HG03521 (cell line): ENCODE measurements at regions not wholly inside any gene's neighbourhood (a gene's known extent, or its start where the extent isn't known, plus 50 kb on each side); places are given as distances from the start of the nearest gene placed in this dataset.

Experiments
- ATAC-seq: cut with Tn5 transposase; IDR thresholded peaks from one replicate; pipeline ENCODE4 v1.9.1; 2021; ENCODE audit warnings: mild to moderate bottlenecking, moderate library complexity; ENCODE audit not compliant: unreplicated experiment

DNA sequence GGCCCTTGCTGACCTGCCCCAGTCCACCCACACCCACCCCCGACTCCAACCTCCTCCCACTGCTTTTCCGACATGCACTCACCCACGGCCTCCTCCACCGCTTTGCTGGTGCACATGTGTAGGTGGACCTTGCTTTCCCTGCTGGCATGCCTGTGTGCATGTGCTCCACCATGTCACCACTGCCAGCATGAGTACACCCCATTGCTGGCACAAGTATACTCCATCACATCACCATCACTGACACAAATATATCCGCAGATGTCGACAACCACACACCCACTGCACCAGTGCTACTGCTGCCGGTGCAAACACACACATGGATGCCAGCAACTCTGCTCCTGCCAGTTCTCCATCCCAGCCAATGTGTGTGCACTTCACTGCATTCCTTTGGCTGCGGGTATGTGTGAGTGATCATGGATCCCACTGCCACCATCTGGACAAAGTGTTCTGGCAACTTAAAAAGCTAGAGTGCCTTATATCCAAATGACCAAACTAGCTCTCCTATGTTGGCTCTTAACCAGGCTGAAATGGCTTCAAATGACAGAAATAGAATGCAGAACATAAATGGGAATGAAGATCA, 1072.3 kb downstream of the RAPGEF2 start:
- ATAC-seq = no peak

DNA sequence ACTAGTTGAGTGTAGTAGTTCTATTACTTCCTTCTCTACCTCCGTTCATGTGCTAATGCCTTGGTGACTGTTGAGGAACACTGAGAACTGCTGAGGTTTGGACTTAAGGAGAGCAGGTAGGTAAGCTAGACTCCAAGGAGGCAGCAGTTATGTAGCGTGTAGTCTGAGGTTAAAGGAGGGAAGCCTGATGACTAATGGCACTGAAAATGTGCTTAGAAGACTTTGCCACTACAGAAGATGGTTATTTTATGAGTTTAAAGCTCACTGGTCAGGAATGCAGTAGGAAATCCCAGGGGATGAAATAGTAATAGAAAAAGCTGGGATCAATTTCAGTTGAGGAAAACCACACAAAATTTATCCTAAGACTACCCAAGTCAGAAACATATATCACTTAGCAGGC, 1077.3 kb downstream of the RAPGEF2 start:
- no peak for ATAC-seq

DNA sequence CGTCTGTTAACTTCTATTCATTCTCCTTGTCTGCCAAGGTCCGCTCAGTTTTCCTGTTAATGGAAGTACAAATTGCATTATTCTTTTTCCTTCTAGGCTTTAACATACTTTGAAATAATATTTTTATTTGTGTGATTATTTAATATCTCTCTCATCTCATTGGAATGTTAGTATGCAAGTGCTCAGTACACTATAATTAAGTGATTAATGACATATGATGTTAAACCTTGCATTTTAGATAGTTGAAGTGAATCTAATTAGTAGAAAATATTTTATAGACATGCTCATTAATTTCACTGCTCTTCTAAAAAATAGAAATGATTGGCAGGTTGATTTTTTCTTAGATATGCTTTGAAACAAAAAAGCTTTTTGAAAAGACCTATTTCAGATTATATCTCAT, 1079.8 kb downstream of the RAPGEF2 start:
- no peak for ATAC-seq

DNA sequence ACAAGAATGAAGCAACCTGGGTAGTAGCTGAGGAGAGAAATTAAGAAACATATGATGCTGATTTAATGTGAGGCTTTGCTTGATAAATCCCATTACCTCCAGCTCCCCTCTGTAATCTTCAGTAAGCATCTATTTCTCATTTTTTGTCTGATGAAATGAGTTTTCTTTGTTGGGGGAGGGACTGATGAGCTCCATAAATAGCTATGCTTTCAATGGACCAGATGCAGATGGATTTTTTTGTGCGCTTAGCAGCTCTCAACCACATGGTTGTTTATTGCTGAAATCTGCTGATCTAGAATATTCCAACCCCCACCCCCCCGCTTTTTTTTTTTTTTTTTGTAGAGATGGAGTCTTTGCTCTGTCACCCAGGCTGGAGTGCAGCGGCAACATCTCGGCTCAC, 1082.0 kb downstream of the RAPGEF2 start:
- ATAC-seq = no peak

DNA sequence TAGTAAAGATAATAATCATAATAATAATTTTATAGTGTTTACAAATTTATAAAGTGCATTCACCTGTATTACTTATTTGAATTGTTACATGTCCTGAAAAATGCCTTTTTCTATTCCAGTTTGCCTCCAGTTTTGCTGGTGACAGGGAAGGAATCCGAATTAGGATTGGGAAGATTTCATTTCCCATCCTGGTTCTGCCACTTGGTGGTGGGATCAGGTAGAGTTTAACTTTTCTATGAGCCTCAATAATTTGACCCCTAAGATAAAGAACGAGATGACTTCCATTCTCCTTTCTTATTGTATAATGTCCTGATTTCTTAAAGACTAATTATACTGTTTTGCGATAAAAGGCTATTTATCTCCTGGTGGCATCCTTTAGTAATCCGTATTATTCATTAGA, 1090.9 kb downstream of the RAPGEF2 start:
- no peak for ATAC-seq

DNA sequence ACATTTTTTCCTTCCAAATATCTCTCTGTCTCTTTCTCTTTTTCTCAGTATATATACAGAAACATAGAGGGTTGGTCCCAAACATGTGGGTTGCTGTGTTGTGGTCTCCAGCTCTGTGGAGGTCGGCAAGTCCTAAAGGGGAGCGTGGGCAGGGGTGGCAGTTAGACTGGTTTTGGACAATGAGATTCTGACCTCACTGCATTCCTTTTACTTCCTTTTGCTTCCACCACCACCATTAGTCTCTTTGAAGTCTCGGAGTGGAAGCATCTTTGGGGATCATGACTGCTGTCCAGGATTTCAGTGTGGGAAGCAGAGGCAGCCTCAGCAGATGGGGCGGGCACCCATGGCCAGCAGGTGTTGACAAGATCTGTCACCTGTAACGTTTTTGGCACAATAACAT, 1091.8 kb downstream of the RAPGEF2 start:
- no peak for ATAC-seq

DNA sequence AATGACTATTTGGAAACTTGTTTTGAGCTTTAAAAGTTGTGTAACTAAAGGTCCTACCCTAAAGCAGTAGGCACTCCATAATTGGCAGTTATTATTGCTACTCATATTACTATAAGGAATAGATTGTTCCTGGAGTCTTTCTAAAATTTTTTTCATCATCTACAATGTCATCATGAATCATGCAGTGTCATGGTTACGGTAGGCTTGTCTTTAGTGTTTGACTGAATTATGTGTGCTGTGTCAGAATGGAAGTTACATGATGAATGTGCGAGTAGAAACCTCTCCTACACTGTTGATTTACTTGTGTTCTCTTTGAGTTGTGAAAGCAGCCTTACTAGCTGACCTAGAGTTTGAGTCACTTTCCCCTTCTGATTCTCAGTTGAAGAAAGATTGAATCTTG, 1099.9 kb downstream of the RAPGEF2 start:
- ATAC-seq = no peak

DNA sequence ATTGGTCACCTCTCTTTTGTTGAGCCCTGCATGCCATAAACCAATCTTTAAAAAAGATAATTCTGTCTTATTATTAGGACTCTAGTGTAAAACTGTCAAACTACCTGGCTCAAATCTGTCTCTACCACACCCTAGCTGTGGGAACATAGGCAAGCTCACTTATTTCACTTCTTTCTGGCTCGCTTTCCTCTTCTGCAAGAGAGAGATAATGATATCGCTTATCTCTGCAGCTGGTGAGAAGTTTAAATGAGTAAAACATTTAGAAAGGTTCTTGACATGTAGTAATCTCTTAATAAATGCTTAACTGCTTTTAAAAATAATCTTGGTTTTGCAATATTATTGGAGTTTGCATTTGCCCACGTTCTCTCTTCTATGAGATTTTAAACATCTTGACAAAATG, 1109.2 kb downstream of the RAPGEF2 start:
- ATAC-seq = no peak

DNA sequence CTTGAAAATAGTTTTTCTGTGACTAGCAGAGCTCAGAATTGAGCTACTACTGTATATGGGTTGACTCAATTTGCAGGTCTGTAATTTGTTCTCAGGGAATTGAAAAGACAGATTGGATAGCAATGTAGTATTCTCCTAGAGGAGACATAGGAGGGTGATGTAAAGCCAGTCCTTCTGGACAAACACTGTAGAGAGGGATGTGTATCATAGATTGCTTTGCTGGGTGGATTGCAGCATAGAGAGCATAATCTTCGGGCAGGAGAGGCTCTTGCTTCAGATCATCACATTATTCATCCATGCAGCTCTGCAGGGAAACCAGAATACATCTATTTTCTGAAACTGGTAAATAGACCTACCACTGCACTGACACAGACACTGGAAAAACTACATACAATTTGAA, 1110.5 kb downstream of the RAPGEF2 start:
- no peak for ATAC-seq

DNA sequence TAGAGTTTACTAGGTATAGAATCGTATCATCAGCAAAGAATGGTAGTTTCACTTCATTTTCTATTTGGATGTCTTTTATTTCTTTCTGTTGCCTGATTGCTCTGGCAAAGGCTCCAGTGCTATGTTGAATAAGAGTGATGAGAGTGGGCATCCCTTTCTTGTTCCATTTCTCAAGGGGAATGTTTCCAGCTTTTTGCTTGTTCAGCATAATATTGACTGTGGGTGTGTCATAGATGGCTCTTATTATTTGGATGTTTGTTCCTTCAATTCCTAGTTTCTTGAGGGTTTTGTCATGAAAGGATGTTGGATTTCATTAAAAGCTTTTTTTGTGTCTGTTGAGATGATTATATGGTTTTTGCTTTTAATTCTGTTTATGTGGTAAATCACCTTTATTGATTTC, 1114.5 kb downstream of the RAPGEF2 start:
- ATAC-seq = no peak

DNA sequence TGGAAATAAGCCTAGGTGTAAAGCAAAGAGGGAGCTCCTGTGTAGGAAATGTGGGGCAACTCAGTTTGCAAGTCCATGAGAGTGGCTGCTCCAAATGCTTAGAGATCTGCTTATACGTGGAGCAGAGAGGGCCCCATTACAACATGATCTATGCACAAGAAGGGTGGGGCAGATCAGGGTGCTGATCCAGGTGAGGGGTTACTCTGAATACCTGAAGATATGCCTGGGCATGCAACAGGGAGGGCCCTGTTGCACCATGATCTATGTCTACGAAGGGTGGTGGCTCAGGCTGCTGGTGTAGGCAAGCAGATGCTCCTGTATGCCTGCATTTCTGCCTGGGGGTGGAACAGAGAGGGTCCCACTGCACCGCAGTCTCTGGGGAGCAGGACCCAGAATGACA, 1121.2 kb downstream of the RAPGEF2 start:
- no peak for ATAC-seq

DNA sequence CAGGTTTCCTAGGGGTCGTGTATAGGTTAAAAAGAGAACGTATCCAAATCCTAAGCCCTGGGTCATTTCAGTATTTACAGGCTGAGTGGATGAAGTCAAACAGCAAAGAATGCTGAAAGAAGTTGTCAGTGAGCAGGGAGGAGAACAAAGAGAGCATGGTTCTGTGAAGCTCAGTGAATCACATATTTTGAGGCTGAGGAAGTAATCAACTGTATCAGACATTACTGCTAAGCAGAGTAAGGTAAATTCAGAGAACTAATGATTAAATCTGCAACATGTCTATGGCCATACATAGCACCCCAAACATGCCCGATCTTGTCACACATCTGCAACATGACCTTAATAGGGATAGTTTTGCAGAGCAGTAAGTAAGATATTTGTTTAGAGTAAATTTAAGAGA, 1130.3 kb downstream of the RAPGEF2 start:
- no peak for ATAC-seq

DNA sequence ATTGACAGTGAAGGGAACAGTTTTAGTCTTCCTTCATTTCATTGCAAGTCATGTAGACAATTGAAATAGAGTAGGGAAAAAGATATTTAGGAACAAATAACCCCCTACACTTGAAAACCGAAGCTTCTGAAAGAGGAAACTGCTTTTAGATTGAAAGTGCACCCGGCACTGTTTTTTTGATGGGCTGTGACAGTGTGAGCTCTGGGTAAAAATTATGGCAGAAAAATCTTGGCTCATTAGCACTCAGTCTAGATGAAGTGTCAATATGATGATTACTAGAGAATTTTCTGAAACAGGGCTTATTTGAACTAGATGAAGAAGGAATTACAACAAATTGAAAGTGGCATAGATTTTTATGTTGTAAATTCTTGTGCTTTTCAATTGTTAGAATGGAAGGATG, 1132.4 kb downstream of the RAPGEF2 start:
- no peak for ATAC-seq

DNA sequence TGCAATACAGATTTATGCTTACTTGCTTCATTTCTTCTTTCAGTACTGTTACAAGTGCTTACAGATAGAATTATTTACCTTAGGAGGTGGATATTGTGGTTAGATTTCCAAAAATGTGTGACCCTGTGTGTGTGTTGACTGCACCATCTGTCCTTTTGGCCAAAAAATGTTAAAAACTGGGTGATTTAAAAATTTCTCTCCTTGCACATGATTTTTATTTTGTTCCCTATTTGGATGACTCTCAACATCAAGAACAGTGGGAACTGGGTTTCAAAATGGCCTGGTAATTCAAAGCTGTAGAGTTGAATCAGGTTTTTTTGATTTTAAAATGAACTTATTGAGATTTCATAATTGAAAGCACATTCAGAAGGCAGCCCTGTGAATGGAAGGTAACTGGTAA, 1132.9 kb downstream of the RAPGEF2 start:
- no peak for ATAC-seq

DNA sequence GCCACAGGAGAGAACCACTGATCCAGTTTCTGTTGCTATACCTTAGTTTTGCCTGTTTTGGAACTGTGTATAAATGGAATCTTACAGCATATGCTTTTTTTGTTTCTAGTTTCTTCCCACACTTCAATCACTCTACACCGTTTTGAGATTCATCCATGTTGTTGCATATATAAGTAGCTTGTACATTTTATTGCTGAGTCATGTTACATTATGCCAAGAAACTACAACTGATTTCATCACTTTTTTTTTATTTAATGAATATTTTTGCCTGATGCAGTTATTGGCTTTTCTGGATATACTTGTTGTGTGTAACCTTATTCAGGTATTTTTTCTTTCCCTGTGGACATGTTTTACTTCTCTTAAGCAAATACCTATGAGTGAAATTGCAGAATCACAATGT, 1135.9 kb downstream of the RAPGEF2 start:
- ATAC-seq = no peak

DNA sequence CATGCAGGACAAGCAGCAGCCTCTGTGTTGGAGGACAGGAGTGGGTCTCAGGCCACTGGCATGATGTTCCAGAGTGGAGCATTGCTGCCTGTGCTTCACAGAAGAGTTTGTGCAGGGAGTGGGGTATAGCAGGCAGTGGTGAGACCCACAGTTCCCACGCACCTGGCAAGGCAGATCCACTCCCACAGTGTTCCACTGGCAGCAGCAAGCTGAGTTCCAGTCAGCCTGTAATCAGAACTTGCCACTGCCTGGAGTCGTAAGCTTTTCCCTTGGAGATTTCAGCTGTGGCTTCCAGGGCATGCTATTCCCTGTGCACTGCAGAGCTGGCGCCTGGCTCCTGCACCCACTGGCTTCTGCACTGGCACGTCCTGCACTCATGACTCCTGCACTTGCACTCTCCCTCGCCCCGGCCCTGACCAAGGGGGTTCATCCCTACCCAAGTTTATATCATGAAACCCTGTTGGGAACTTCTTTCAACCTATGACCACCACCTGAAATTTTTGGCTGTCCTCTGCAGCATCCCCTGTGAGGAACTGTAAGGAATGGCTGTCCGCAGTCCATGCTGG, 1144.3 kb downstream of the RAPGEF2 start:
- no peak for ATAC-seq

DNA sequence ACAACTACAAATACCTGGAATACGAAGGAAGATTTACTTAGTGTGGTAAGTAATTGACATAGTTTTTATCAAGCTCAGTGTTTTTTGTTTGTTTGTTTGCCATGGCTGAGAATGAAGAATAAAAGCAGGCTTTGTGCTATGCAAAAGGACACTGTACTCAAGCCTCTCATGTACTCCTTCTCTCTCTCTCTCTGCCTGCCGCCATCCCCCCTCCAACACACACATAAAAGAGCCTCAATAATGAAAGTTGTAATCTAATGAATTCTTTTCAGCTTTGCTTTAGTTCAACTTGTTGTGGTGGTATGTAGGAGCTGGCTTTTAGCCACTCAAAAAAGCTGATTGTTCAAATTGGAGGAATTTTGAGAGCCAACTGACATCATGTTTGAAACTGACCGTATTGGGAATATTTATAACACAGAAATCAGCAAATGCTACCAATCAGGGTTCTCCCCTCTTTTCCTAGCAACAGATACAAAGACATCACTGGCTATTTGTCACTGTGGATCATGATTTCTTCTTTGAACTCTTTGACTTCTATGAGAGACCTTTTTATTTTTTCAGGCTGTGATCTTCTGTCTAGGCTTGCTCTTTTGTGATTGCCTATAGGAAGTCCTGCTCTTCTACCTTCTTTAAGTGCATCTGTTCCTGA, 1148.8 kb downstream of the RAPGEF2 start:
- ATAC-seq = no peak

DNA sequence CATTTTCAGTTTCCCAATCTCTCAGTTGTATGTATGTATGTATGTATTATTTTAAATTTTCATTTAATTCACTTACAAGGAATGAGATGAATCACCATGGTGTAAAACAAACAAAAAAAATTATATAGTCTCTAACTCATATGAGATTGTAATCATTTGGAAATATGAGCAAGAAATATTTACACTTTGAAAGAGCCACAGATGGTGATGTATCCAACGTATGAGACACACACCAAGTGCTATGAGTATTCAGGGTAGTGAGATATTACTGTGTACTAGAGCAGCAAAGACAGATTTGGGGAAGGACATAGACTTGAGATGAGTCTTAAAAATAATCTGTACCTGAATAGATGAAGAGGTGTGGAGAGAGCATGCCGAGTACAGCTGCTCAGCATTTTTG, 1154.4 kb downstream of the RAPGEF2 start:
- ATAC-seq = no peak

DNA sequence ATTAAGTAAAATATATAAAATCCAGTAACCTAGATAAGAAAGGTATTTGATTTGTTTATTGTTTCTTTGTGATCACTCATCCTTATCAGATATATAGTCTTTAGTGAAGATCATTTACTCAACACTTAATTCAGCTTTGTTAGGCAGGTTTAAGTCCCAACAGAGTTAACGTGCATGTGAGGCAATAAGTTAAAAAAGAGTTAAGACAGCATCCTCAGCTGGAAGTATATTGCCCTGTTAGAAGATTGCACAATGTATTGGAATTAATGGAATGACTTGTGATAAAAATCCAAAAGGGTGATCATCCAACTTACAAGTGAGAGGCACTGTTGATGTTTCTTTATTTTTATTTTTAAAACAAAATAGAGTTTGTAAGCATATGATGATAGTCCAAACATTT, 1162.1 kb downstream of the RAPGEF2 start:
- no peak for ATAC-seq

DNA sequence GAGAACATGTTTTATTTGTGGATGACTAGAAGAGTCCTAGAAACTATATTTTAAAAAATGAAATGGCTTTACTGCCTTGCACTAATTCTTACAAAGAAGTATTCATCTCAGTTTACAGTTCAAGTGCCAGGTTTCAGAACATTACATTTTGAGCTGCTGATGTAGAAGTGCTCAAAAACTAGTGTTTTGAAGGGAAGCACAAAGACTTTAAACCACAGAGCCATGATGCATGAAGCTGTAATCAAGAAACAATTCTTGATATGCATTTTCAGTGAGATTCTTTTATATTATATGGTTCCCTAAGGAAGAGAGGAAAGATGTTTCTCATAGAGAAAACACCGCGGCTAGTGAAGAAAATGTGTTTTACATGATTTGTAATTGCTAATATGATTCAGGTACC, 1163.0 kb downstream of the RAPGEF2 start:
- no peak for ATAC-seq

DNA sequence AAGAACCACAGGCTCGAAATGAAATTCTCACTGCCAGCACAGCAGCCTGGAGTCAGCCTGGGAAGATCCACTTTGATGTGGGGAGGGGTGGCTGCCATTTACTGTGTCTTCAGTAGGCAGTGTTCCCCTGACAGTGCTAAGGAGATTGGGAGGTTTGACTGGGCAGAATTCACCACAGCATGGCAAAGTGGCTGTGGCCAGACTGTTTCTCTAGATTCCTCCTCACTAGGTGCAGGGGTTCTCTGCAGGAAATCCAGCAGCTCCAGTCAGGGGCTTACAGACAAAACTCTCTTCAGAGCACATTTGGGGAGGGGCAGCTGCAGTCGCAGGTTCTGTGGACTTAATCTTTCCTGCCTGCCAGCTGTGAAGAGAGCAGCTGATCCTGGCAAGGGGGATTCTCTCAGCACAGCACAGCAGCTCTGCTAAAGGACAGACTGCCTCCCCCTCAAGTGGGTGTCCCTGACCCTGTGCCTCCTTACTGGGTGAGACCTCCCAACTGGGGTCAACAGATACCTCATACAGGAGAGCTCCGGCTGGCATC, 1174.0 kb downstream of the RAPGEF2 start:
- ATAC-seq = no peak

DNA sequence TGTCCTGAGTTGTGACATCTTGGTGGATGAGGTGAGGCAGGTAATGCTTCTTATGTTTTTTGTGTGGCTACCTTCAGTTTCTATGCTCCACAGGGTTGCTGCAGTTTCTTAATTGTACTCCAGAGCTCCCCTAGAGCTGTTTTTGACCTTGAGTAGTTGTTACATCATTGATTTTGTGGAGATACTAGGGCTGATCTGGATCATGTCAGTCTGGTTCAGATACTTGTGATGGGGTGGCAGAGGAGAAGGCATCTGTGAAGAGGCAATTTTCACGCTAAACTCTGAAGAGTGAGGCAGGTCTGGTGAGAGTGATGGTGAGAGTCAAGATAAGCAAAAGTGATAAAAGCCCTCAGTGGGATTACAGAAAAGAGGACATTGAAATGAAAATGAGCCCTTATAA, 1180.2 kb downstream of the RAPGEF2 start:
- no peak for ATAC-seq

DNA sequence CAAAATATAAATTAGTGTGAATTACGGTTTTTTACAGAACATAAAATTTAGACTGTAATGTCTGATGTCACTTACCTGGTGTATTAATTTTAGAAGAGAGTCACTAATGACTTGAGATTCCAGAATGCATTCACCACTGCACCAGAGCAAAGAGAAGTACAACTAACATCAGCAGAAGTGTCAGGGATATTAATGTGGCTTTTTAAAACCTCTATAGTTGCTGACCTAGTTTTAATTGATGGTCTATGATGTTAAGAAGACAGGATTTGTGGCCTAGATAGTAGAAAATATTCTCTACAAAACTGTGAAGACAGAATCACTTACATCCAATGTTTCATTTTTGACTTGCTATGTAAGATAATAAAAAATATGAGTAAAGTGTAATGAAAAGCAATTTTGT, 1181.6 kb downstream of the RAPGEF2 start:
- no peak for ATAC-seq
